GM19025 (cell line): ENCODE measurements at regions not wholly inside any gene's neighbourhood (a gene's known extent, or its start where the extent isn't known, plus 50 kb on each side); places are given as distances from the start of the nearest gene placed in this dataset.
"Not testable (repeated sequence)": the region's sequence is repeated elsewhere in the genome, so short reads cannot be mapped to it uniquely, and the experiment has no call there.

Experiments
- ATAC-seq: cut with Tn5 transposase; IDR thresholded peaks from one replicate; pipeline ENCODE4 v1.9.1; 2021; ENCODE audit warnings: mild to moderate bottlenecking, low read depth, moderate library complexity; ENCODE audit not compliant: unreplicated experiment

GRCh38 chr17:21756856-21757619 is 64.7 kb downstream of the KCNJ18 start:
- no peak for ATAC-seq

GRCh38 chr17:21759636-21760035 is 67.3 kb downstream of the KCNJ18 start:
- ATAC-seq, result not testable (repeated sequence)

GRCh38 chr17:21763738-21764340 is 71.5 kb downstream of the KCNJ18 start:
- ATAC-seq, result not testable (repeated sequence)

- not testable (repeated sequence) for ATAC-seq
Measured at GRCh38 chr17:21765651-21766290, 73.4 kb downstream of the KCNJ18 start.

GRCh38 chr17:21766565-21766964 is 74.2 kb downstream of the KCNJ18 start:
- ATAC-seq, result not testable (repeated sequence)

GRCh38 chr17:21767162-21768156 is 75.1 kb downstream of the KCNJ18 start:
- not testable (repeated sequence) for ATAC-seq

GRCh38 chr17:21768244-21768643 is 75.9 kb downstream of the KCNJ18 start:
- not testable (repeated sequence) for ATAC-seq

GRCh38 chr17:21768729-21769462 is 76.6 kb downstream of the KCNJ18 start:
- ATAC-seq, result not testable (repeated sequence)

- not testable (repeated sequence) for ATAC-seq
Measured at GRCh38 chr17:21769781-21770180, 77.5 kb downstream of the KCNJ18 start.

GRCh38 chr17:21770466-21771446 is 78.4 kb downstream of the KCNJ18 start:
- peak; percentile 75 for ATAC-seq

- no peak for ATAC-seq
Measured at GRCh38 chr17:21772321-21772720, 80.0 kb downstream of the KCNJ18 start.

- ATAC-seq, result not testable (repeated sequence)
Measured at GRCh38 chr17:21772991-21773713, 80.8 kb downstream of the KCNJ18 start.

- ATAC-seq, result no peak
Measured at GRCh38 chr17:21774263-21774662, 81.9 kb downstream of the KCNJ18 start.

- ATAC-seq, result not testable (repeated sequence)
Measured at GRCh38 chr17:21775566-21775965, 83.2 kb downstream of the KCNJ18 start.

- ATAC-seq, result not testable (repeated sequence)
Measured at GRCh38 chr17:21776921-21777320, 84.6 kb downstream of the KCNJ18 start.

- ATAC-seq, result not testable (repeated sequence)
Measured at GRCh38 chr17:21778866-21779265, 86.5 kb downstream of the KCNJ18 start.

- not testable (repeated sequence) for ATAC-seq
Measured at GRCh38 chr17:21780293-21780888, 88.1 kb downstream of the KCNJ18 start.
